Mammary epithelial cell (primary cell): ENCODE measurements at regions not wholly inside any gene's neighbourhood (a gene's known extent, or its start where the extent isn't known, plus 50 kb on each side); places are given as distances from the start of the nearest gene placed in this dataset.

ENCODE experiments used
- EZH2 ChIP-seq: IDR thresholded peaks from 2 replicates; pipeline ENCODE4 v1.6.1; 2012; ENCODE audit warnings: low read length, inconsistent platforms, borderline replicate concordance
- TF ChIP-seq, protein P1 (sequence below), 2 donors: IDR thresholded peaks in 1 of 2; conservative IDR thresholded peaks in 1 of 2; 2 replicates each; pipeline ENCODE4 v1.5.1; 2011 to 2012; ENCODE audit warnings: inconsistent platforms in 2 of 2, low read length in 2 of 2, mild to moderate bottlenecking in 2 of 2, control low read depth in 1 of 2, low read depth in 1 of 2; ENCODE audit not compliant: insufficient read depth in 1 of 2; ENCODE audit errors: extremely low read depth in 1 of 2

DNA sequence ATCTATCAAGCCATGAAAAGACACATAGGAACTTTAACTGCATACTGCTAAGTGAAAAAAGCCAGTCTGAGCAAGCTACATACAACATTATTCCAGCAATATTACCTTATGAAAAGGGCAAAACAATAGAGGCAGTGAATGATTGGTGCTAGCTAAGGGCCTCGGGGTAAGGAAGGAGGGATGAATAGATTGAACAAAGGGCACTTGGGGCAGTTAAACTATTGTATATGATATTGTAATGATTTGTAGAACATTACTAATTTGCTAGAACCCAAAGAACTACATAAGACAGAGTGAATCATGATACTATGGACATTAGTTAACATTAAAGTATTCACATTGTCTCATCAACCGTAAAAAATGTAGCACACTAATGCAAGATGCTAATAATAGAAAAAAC lies 218.3 kb downstream of the FBXO4 start:
- TF ChIP-seq, protein P1, sequence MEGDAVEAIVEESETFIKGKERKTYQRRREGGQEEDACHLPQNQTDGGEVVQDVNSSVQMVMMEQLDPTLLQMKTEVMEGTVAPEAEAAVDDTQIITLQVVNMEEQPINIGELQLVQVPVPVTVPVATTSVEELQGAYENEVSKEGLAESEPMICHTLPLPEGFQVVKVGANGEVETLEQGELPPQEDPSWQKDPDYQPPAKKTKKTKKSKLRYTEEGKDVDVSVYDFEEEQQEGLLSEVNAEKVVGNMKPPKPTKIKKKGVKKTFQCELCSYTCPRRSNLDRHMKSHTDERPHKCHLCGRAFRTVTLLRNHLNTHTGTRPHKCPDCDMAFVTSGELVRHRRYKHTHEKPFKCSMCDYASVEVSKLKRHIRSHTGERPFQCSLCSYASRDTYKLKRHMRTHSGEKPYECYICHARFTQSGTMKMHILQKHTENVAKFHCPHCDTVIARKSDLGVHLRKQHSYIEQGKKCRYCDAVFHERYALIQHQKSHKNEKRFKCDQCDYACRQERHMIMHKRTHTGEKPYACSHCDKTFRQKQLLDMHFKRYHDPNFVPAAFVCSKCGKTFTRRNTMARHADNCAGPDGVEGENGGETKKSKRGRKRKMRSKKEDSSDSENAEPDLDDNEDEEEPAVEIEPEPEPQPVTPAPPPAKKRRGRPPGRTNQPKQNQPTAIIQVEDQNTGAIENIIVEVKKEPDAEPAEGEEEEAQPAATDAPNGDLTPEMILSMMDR (conservative IDR thresholded peaks at IDR 0.05 in 1 of 2, IDR thresholded peaks at IDR 0.05 in 1 of 2; ENCODE audit: extremely low read depth in 1 of 2, insufficient read depth in 1 of 2, low read depth in 1 of 2, low read length in 2 of 2), result no peak
- no peak for TF ChIP-seq EZH2
